GM18873 (cell line): ENCODE measurements at regions not wholly inside any gene's neighbourhood (a gene's known extent, or its start where the extent isn't known, plus 50 kb on each side); places are given as distances from the start of the nearest gene placed in this dataset.
A peak's percentile ranks its signal among the peaks of the same experiment; 100 is the strongest.
"Not testable (repeated sequence)": the region's sequence is repeated elsewhere in the genome, so short reads cannot be mapped to it uniquely, and the experiment has no call there.

Experiments used
- ATAC-seq: cut with Tn5 transposase; IDR thresholded peaks from one replicate; pipeline ENCODE4 v1.9.1; 2021; ENCODE audit warnings: mild to moderate bottlenecking, moderate library complexity, moderate number of reproducible peaks; ENCODE audit not compliant: unreplicated experiment, low FRiP score

DNA sequence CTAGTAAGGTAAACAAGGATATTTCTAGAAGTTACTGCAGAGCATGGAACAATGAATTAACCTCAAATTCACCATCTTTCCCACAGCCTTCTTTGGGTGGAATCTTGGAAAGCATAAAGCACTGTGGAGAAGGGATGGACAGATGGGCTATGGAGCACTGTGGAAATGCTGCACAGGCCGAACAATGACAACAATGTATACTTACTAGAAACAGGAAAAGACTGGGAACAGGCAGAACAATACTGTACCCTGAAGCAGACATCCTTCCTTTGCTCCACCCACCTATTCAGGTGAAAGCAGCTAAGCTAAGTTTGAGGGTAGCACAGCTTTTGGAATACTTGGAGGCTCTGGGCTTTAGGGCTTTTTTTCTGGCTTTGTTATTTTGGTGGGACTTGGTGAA, 250.6 kb upstream of the KLF8 start:
- ATAC-seq = no peak

DNA sequence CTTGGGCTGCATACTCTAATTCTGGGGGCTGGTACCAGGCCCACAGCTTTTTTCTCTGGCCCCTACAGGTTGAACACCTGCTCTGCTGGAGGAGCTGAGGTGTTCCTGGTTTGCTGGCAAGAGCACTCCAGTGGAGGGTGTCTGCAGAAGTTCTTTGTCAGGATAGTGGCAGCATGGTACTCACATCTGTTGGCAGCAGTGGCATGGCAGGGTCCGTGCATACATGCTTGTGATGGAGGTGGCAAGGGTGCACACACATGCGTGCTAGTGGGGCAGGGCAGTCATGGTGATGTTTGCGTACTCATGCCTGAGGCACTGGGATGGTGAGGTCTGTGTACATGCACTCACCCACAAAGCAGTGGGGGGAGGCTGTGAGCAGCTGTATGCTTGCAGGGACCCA, 235.5 kb upstream of the KLF8 start:
- ATAC-seq = no peak

DNA sequence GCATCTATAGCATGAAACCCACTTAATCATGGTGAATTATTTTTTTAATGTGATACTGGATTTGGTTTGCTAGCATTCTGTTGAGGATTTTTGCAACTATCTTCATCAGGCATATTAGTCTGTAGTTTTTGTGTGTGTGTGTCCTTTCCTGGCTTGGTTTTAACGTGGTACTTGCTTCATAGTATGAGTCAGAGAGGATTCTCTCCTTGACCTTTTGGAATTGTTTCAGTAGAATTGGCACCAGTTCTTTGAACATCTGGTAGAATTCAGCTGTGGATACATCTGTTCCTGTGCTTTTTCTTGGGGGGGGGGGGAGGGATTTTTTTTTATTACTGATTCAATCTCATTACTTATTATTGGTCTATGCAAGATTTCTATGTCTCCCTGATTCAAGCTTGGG, 232.0 kb upstream of the KLF8 start:
- no peak for ATAC-seq

DNA sequence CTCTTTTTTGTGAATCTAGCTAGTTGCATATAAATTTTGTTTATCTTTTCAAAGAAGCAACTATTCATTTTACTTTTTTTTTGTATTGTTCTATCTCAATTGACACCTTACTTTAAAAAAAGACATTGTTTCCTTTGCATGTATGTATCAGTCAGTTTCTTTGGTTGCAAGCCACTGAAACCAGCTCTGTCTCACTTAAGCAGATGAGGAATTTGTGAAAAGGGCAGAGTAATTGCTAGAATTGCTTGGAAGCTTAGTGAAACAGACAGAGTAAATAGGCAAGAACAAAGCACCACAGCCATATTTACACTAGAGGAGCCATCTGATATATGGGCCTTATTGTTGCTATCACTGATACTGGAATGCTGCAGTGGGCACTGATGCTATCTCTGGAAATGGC, 231.4 kb upstream of the KLF8 start:
- ATAC-seq = no peak

DNA sequence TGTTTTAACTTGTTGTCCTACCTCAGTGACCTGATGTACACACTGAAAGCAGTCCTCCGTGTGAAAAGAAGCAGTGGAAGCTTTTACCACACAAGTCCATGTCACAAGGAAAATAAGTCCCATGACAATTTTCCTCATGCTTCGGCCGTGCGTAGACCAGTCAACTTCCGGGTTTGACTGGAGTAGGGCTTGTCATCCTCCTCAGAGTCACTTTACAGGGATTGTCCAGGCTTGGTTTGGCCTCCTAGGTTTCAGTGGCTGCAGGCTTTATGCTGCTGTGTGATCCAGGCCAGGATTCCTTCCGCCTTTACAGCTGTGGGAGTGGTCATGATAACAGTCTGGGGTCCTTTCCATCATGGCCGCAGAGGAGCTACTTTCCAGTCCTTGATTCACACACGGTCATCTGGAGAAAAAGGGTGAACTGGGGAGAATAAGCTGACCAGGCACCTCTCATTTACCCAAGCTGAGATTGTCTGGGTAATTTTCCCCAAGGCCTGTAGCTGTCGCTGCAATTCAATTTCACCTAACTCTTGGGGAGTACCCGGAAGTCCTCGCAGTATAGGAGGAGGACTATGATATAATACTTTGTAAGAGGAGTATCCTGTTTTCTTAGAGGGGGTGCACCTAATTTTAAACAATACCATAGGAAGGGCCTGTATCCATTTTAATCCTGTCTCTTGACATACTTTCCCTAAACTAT, 206.1 kb upstream of the KLF8 start:
- ATAC-seq = no peak

DNA sequence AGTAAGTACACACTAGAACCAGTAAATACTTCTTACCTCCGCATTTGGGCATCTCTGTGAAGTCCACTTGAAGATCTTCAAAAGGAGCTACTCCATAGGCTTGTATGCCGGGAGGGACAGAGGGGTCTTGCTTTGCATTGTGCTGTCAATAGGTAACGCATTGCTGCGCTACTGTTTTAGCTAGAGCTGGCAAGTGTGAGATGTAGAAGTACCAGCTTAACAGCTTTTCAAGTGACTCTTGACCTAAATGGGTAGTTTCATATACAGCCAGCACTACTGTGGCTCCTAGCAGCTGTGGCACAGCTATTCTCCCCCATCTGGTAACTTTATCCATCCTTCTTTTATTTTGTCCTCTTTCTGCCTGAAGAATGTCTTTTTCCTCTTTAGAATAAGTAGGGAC, 205.3 kb upstream of the KLF8 start:
- no peak for ATAC-seq

DNA sequence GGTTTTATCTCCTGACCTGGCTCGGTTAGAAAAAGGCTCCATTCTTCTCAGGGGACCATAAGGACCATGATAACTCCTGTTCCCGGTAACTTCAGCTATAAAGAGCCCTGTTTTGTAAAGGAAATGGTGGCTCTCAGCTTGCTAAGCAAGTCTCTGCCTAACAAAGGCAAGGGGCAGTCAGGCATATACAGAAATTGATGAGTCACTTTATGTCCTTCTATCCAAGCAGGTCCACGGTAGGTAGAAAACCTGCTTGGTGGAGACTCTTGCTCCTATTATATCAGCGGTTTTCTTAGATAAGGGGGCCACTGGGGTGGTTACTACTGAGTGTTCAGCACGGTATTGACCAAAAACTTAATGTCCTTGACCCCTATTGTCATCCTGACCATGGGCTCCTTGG, 203.0 kb upstream of the KLF8 start:
- ATAC-seq = no peak

DNA sequence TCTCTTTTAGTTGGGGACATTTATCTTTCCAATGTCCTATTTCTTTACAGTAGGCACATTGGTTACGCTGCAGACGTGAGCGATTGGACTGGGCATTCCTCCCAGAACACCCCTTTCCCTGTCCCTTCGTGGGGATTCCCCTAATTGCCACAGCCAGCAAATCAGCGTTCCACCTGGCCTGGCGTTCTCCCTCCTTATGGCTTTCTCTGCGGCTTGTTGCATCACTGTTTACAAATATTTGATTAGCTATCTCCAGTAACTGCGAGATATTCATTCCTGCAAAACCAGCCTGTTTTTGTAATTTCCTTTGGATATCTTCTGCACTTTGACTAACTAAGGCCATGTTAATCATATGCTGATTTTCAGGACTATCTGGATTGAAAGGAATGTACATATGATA, 202.5 kb upstream of the KLF8 start:
- ATAC-seq = no peak

DNA sequence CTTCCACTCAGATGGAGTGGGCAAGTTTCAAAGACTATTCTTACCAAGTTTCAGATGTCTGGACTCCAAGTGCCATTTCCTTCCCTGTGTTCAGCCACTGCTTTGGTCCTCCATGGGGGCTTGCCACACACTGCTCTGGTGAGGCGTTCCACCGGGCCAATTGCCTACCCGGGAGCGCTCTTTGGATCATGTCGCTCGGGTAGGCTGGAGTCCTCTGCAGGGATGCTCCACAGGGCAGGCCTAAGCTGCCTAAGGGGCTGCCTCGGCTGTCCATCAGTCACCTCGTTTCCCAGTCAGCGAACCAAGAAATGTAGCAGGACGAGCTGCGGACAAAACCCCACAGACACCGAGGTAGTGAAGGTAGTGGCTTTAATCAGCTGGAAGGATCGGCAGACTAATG, 200.7 kb upstream of the KLF8 start:
- ATAC-seq = no peak

DNA sequence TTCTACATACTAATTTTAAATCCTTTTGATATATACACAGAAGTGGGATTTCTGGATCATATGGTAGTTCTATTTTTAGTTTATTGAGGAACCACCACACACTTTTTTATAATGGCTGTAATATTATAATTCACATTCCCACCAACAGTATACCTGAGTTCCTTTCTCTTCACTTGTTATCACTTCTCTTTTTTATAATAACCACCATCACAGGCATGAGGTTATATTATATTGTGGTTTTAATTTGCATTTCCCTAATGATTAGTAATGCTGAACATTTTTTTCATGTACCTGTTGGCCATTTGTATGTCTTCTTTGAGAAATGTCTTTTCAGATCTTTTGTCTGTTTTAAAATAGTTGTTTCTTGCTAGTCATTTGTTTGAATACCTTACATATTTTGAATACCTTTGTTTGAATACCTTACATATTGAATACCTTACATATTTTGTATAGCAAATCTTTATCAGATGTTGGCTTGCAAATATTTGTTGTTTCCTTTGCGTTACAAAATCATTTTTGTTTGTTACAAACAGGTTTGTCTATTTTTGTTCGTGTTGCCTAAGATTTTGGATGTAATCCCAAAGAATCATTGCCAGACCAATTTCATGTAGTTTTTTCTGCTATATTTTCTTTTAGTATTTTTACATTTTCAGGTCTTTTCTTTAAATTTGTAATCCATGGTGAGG, 198.5 kb upstream of the KLF8 start:
- ATAC-seq = no peak

DNA sequence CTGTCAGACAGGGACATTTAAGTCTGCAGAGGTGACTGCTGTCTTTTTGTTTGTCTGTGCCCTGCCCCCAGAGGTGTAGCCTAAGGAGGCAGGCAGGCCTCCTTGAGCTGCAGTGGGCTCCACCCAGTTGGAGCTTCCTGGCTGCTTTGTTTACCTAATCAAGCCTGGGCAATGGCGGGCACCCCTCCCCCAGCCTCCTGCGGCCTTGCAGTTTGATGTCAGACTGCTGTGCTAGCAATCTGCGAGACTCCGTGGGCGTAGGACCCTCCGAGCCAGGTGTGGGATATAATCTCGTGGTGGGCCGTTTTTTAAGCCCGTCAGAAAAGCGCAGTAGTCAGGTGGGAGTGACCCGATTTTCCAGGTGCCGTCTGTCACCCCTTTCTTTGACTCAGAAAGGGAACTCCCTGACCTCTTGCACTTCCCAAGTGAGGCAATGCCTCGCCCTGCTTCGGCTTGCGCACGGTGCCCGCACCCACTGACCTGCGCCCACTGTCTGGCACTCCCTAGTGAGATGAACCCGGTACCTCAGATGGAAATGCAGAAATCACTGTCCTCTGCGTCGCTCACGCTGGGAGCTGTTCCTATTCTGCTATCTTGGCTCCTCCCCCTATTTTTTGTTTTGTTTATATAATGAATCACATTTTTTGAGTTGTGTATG, 179.4 kb upstream of the KLF8 start:
- not testable (repeated sequence) for ATAC-seq

DNA sequence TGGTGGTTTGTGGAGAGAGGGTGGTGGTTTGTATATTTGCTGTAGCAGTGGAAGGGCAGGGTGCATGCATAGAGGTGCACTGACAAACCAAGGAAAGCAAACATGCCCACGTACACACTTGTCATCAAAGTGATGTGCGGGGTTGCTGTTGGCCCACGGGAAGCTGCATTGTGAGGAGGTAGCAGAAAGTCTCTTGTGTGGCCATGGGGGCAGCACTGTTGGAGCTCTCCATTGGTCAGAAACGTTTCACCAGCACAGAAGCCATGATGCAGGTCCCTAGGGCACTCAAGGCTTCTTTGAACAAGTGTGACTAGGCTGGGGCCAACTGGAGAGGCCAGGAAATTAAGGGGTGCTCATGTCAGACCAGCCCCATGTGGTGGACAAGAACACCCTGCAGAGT, 174.8 kb upstream of the KLF8 start:
- no peak for ATAC-seq

DNA sequence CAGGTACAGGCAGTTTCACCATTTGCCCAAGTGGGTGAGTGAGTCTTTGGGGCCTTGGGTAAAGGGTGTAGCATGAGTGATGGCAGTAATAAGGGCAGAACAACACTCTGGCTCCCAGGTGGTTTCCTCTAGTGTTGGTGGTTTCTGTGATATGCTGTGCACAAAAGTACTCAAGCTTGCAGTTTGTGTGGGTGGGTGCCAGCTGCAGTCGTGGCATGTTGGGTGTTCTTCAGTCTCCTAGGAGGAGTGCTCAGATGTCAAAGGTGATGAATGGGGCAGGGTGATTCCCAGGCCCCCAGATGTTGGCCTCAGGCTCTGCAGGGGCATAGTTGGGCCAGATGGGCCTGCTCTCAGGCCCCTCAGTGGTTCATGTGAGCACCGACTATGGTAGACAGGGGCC, 166.1 kb upstream of the KLF8 start:
- ATAC-seq = peak; percentile 57

DNA sequence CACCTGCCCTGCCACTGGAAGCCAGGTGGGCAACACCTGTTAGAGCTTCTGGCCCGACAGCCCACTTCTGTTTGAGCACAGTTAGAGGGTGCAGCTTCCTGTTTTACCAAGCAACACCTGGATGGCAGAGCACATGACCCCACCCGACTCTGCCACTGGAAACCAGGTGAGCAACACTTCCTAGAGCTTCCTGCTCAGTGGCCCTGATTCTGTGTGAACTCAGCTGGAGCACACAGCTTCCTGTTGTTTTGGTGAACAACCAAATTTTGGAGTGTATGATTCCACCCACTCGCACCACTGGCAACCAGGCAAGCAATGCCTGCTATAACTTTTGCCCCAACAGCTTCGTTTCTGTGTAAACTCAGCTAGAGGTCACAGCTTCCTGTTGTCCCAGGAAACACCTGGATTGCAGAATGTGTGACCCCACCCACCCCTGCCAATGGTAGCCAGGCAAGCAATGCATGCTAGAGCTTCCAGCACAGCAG, 163.8 kb upstream of the KLF8 start:
- no peak for ATAC-seq

DNA sequence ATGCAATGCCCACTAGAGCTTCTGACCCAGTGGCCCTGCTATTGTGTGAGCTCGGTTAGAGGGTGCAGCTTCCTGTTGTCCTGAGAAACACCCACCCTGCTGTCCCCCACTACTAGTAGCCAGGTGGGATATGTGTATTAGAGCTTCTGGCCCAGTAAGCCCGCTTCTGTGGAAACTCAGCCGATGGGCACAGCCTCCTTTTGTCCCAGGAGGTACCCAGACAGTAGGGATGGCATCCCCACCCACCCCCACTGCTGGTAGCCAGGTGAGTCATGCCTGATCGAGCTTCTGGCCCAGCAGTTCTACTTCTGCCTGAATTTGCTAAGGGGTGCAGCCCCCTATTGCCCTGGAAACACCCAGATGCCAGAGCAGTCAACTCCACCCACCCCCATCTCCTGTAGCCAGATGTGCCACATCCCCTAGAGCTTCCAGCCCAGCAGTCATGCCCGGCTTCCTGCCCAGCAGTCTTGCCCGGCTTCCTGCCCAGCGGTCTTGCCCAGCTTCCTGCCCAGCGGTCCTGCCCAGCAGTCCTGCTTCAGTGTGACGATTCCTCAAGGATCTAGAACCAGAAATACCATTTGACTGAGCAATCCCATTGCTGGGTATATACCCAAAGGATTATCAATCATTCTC, 162.7 kb upstream of the KLF8 start:
- no peak for ATAC-seq

DNA sequence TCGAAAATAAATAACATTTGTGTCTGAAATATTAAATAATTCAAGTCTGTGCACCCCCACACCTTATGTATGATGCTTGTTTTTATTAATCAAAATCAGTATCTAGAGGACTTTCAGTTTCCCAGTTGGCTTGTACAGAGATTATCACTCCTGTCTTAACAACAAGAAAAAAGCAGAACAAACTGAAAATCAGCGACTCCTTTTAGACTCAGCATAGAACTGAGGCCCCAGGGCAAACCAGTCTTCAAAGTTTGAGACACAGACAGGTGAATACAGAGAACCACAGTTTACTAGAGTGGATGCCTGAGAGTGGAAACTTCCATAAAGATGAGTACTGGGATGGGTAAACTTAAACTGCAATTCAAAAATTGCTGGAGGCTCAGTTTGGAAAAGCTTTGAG, 142.8 kb upstream of the KLF8 start:
- no peak for ATAC-seq

DNA sequence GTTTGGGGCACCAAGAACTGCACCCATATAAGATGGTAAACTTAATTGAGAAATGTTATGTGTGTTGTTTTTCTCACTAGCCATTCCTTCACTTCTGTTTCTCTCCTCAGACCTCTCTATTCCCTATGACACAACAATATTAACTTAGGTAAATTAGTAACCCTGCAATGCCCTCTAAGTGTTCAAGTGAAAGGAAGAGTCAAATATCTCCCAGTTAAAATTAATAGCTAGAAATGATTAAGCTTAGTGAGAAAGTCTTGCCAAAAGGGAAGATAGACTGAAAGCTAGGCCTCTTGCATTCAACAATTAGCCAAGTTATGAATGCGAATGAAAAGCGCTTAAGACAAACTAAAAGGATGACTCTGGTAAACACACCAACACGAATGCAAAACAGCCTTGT, 132.9 kb upstream of the KLF8 start:
- no peak for ATAC-seq

DNA sequence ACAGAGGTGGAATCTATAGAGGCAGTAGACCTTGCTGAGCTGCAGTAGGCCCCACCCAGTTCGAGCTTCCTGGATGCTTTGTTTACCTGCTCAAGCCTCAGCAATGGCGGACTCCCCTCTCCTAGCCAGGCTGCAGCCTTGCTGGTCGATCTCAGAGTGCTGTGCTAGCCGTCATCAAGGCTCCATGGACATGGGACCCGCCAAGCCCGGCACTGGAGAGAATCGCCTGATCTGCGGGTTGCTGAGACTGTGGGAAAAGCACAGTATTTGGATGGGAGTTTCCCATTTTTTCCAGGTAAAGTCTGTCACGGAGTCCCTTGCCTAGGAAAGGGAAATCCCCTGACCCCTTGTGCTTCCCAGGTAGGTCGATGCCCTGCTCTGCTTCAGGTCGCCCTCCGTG, 124.8 kb upstream of the KLF8 start:
- ATAC-seq = no peak

DNA sequence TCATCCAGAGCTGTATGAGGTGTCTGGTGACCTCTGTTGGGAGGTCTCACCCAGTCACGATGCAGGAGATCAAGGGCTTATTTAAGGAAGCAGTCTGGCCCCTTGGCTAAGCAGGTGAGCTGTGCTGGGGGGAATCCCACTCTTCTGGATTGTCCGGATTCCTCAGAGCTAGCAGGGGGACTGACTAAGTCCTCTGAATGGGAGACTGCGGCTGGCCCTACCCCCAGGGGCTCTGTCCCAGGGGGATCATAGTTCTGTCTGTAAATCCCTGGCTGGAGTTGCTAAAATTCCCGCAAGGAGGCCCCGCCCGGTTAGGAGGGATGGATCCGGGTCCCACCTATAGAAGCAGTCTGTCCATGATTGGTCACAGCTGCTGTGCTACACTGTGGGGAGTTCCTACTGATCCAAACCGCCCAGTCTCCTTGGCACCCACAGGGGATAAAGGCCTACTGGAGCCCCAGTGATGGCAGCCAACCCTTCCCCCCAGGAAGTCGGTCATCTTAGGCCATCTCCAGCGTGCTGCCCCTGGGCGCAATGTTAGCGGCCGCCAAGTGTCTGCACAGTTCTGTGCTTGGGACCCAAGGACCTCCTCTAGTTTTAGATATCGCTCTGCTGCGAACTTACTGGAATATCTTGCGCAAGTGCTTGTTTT, 118.2 kb upstream of the KLF8 start:
- ATAC-seq = no peak

DNA sequence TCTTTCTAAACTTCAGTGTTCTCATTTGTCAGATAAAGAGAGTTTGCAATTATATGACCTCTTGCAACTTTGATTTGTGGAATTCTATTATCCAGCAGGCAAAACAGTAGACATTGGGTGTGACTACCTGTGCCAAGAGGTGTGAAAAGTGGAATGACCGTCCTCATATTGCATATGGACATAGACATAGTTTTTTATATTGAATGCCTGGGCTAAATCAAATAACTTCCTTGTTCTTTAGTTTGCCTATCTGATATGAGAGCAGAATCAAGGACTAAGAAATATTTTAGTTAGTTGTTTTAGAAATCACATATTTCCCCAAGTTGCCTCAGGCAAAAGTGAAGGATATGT, 117.7 kb upstream of the KLF8 start:
- no peak for ATAC-seq

DNA sequence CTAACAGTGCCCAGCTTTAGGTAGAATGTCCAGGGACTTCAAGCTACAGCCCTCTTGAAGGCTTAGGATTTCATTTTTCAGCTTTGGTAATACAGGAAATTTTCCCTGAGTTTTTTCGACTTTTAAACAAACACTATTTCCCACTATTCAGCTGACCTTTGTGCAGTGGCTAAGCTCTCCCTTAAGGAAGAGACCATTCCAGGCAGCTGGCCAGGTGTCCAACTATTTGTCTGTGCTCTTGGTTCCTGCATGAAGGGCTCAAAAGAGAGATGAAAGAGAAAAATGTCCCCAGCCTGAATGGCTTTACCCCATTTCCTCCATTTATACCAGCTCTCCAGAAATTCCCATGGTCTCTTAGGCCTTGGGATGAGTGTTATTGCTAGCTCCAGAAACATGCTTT, 111.9 kb upstream of the KLF8 start:
- no peak for ATAC-seq
